ENCODE measurements at regions not wholly inside any gene's neighbourhood (a gene's known extent, or its start where the extent isn't known, plus 50 kb on each side); places are given as distances from the start of the nearest gene placed in this dataset.

DNA sequence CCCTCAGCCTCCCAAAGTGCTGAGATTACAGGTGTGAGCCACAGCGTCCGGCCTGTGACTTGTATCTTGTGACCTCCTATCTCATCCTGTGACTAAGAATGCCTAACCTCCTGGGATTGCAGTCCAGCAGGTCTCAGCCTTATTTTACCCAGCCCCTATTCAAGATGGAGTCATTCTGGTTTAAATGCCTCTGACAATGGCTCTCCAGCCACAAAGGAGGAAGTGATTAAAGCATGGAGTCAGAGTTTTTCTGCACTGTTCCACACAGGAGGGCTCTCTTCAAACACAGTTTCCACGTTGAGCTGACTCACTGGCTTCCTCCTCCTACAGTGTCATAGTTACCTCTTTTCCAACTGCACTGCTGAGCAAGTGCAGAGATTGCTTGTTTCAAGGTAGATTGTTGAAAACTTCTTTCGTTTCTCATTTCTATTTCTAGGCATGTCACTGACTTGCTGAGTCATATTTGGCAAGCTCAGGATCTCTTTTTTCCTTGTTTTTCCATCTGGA lies 383.8 kb downstream of the PCNX1 start:
- DNase-seq: peak in 2 of 5 experiments; percentile 8 to 28

DNA sequence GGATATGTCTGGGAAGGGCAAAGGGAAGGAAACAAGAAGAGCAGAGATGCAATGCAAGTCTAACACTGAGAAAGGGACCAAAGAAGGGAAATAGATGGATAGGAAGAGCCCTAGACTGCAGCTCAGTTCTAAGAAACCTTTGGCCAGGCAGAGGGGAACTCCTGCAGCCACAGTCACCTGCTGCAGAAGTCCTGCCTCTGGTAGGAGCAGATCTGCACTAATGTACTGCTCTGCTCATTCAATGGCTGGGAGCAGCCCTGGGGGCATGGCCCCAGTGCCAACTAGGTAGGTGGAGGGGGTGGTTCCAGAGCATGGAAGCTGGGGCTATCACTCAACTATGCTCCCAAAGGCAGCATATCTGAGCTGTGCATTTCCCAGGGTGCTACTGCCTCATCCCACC lies 388.9 kb downstream of the PCNX1 start:
- no peak for DNase-seq

DNA sequence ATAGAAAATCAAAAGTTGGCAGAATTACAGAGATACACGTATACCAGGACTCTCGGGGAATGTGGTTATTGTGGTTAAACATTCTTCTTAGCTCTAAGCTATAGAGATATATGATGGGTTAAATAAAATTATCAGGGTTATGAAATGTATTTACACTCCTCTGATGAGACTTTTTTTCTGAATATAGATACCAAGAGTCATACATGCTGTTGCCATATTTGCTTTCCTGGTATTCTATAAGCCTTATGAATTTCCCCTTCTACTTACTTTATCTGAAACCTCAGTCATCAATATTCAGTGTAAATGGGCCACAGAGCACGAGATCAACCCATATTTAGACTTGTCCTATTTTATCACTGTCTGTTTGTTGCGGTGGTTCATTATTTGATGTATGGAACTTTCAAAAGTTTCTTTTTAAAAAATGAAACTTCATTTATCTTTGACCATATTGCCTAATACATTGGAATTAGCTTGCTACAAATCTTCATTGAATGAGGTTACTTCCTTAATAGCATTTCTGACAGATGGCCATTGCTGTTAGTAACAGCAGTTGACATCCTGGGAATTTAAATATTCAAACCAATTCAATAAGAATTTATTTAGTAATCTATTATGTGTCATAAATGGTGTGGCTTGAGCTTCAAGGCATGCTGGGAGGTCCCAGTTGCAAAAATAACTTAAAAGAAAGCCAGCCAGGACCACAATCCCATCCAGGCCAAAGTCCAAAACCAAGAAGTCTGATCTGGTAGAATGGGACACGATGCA lies 393.5 kb downstream of the PCNX1 start:
- peak in 1 of 5 experiments; percentile 9 for DNase-seq

DNA sequence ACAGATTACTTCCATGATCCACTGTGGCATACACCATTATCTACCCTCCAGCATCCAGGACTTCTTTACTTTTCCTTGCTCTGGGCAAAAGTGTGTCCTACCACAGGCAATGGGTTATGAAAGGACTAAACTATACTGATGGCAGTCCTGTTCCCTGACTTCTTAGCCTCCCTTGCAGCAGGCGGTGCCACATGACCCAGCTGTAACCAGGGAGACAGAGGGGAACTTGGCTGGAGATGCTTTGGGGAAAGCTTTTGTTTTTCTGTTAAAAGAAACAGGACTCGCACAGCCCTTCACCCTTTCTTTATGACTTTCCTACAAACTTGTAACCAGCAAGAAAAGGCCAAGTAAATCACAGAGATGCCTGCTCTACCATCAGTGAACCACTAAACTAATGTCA lies 394.4 kb downstream of the PCNX1 start:
- no peak for DNase-seq

DNA sequence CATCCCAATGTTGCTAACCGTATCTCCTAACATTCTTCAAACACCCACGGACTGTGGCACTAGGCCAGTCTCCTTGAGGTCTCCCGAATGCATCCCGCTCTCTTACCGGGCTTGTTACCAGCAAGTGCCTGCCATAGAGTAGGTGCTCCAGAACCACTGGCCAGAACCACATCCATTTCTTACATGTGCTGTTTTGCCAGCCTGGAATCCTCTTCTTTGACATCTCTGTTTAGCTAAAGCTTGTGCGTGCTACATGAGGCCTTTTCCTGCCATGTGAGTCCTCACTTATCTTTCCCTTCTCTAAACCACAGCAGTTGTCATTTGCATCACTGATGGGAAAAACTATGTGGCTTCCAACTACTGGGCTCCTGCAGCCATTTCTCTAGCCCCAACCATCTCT lies 397.4 kb downstream of the PCNX1 start:
- DNase-seq: no peak

DNA sequence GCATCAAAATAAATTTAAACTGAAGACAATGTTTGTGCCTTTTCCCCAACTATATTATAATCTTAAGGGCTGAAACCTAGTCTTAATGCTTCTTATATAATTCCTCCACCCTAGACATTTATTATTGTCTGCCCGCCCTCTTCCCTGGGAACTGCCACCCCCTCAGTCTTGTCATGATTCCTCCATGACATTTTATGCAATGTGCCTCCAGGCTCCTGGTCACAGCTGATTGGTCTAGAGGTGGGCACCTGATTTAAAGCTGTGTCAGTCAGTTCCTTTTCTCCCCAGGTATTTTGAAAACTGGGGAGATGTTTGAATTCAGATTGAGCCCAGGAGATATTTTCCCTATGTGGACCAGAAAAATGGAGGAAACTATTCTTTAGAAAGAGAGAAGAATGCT lies 401.4 kb downstream of the PCNX1 start:
- DNase-seq: no peak

DNA sequence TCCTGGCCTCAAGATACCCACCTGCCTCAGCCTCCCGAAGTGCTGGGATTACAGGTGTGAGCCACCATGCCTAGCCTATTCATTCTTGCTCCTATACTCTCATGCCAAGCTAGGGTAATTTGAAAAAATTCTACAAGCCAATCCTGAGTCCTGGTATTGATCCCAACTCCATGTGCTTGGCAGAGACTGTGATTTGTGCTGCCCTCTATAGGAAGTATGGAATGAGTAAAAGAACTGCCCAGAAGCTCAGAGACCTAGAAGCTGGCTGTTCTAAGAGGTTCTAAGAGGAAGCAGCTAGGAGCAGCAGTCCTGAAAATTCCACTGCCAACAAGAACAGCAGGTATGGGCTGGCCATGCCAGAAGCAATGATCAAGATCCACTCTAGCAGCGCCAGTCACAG lies 402.5 kb downstream of the PCNX1 start:
- DNase-seq: no peak

DNA sequence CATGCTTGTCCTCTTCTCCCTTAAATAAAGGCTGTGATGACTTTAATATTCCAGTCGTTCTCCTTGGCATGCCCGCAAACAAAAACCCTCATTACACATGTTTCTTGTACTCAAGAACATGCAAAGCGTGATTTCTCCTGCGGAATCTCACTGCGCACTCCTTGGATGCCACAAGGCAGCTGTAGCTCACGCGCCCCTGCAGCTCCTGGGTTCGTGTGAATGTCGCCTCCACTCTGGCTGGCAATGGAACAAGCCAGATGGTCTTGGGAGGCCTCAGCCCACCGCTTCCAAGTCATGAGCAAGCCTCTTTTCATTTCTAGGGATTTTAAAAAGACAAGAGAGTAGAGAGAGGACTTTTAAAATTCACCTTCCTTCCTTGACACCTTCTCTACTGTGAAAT lies 403.8 kb downstream of the PCNX1 start:
- DNase-seq: no peak

DNA sequence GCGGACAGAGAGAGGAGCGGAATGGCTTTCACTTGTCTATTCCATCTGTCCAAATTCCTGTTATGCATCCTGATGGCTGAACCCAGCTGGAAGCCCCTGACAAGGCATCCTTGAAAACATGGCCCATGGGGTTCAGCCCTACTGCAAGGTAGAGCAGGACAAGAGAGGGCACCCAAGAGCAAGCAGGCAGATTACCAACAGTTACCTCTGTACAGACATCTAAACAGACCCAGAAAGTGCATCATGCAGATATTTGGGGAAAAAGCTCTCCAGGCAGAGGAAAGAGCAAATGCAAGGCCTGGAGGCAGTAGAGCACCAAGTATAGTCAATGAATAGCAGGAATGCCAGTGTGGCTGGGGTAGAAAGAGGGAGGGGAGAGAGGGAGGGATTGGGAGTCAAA lies 407.5 kb downstream of the PCNX1 start:
- no peak for DNase-seq

DNA sequence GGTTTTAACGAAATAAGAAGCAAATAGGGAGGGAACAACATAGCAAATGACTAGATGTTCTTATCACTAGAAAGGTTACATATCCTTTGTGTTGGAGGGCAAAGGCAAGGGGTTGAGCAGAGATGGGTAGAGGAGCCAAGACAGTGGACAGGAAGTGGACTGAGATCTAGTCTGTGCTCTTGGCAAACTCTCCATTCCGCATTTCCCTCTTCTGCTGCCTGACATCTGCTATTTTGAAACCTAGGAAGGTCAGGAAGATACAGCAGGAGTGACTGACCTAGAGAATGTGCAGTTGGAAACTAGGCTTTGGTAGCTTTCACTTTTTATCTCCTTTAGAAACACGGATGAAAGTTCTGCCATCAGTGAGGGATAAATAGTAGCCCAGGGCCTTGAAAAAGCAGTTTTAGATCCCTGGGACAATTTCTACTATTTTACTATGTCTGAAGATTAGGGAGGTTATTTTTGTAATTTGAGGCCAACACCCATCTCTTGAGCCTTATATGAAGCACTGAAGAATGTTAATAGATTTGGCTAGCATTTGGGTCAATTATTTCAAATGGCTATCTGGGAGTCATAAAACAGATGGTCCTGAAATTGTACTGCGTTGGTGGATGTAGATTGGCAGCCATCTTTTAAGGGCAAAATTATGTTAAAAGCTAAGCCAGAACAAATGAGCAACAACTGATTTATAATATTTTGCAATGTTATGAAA lies 410.3 kb downstream of the PCNX1 start:
- DNase-seq: no peak

DNA sequence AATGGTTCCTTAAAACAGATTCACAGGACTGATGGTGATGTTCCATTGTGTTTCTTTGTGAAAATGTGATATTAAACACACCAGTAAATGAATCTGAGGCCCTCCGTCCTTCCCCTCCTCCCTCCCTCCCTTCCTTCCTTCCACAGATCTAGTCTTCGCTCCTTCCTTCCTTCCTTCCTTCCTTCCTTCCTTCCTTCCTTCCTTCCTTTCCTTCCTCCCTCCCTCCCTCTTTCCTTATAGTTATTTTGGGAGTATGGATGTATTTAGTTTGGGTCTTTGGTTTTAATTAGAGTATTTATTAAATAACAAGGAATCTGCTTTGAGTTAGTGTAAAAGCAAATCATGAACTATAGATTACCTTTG lies 410.8 kb downstream of the PCNX1 start:
- no peak for DNase-seq

DNA sequence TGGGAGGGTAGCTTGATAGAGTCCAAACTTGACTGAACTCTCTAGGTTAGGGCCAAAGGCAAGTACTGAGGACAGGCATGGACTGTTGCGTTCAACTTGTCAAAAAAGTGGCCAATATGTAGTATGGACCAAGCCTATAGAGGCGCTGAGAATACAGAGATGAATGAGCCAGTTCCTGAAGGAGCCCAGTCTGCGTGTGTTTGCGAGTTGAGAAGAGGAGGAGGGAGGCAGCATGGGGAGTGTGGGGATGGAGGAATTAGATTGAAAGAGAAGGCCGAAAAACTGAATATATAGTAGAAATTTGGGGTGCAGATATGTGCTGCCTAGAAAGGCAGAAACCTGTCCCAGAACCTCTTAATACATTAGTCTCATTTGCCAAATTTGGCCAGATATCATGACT lies 412.4 kb downstream of the PCNX1 start:
- no peak for DNase-seq

DNA sequence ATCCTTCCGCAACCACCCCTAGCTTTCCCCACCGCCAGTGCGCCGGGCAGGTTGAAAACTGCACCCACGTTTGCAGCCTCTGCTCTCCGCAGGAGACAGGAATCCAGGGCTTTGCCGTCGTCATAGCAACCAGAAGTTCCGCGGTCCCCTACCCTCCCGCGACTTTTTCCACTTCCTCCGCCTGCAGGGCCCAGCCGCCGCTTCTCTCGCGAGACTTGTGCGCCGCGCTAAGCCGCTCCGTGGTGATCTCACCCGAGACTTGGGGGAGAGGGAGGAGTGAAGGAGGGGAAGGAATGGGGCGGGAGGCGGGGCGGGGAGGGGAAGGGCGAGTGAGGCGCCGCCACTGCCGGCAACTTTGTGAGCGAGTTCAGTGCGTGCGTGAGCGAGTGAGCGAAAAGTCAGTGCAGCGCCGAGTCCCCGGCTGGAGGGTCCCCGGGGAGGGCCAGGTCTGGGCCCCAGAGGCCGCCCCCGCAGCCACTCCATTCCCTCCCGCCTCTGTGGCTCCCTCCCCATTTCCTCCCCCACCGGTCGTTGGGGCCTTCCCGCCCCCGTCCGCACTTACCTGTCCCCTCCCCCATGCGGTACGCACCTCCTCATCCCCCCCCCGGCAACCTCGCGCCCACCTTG lies 413.0 kb downstream of the PCNX1 start, which contains the start of gene SIPA1L1:
Gene SIPA1L1 (plus strand): TSS at position 370 of the 627 bp plus-strand sequence.
- peak; percentile 95 to 100 (median 98) for DNase-seq

DNA sequence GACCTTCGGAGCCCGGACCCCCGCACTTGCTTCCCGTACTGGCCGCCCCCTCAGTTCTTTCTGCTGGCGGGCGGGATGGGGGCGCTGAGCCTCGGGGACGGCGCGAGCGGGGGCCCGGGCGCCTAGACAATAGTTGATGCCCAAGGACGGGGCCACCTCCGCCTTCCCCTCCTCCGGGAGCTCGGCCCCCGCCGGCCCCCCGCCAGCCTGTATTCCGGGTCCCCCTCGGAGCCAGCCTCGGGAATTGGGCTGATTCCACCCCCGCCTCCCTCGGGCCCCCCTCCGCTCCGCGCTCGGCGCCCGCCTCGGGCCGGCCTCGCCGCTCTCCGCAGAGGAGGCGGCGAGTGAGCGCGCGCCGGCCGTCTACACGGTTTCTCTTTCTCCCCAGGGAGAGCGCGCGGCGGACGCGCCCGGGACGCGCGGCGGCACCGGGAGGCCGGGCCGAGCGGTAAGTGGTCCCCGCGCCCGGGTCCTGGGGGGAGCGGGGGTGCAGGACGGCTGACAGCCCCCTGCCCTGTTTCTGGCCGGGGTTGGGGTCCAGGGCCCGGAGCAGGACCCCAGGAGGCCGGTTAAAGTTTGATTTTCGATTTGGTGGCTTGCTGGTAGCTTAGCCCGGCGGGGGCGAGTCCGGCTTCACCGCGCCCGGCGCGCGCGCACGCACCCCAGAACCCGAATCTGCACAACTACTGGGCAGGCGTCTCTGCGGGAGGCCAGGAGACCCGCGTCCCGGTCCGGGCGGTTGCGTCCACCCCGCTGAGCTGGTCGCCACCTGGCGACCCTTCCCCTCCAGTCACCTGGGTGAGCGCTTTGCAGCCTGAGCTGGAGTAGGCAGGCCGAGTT lies 413.7 kb downstream of the PCNX1 start:
- DNase-seq: peak; percentile 33 to 79 (median 46)

DNA sequence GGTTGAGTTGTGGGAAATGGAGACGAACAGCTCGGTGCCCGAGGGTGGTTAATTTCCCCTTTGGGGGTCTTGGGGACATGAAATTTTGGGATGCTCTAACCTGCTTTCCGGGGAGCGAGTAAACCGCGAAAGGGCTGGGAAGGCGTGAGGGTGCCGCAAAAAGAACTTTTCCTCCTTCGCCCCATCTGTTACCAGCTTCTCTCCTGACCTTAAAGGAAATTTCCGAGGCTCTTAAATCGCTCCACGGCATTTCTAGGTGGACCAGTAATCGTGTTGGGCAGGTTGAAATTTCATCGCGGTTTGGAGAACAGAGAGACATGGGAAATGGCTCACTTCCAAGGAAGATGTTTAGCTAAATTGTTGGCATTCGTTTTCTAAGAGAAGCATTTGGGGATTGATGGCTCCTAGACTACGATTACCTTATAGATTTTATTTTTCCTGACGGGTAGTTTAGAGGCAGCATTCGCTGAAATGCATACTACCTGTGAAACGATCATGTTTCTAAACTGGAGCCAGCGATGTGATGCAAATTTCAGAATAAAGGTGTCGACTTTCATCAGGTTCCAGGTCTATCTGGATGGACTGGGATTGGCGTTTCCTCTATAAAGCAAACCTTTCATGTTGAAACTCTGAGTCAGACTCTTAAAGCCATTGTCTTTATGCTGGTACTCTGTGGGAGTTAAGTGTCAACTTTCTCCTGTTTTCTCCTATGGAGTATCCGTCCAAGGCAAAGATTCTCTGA lies 414.5 kb downstream of the PCNX1 start:
- peak in 1 of 5 experiments; percentile 13 for DNase-seq

DNA sequence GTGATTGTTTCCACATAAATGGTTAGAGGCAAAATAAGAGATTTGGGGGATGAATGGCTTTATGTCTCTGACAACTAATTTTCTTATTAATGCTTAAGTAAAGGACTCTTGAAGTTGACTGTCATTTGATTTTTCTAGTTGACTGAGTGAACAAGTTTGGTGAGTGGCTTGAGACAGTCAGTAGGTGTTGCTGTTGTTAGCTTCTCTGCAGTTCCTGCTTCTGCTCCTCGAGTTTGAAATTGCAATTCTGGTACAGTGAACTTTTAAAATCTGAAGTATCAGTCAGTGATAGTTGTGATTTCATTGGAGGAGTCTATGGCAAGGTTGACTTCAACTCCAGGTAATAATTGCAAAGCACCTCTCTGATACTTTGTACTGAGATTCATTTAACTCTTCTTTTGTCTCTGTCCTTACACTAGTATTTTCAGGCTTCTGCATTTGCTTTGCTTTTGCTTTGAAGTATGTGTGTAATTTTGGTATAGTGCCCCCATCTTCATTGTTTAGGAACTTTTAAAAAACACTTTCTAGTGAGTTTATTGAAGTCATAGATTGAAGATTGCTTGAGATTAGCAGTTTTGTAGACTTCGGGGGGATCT lies 415.5 kb downstream of the PCNX1 start:
- DNase-seq: peak in 1 of 5 experiments; percentile 85

DNA sequence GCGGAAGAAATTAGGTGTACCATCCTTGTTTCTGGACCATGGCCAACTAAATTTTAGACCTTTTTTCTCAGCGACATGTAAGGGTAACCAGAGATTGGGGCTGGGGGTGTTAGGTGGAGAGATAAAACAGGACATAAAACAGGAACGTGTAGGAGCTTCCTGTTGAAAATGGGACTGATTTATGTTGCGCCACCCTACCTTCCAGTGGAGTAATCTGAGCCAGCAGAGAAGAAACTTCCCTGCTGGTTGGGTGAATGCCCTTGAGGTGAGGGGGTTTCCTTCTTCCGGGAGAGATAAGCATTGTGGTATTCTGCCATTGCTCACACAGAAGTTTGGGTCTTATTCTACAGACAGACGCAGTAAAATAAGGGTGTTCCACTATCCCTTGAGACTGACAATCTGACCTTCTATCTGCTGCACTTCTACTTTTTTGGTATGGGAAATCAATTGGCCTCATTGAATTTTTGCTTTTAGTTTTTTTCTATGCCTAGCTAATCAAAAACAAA lies 417.6 kb downstream of the PCNX1 start:
- peak in 3 of 5 experiments; percentile 36 to 83 (median 67) for DNase-seq

DNA sequence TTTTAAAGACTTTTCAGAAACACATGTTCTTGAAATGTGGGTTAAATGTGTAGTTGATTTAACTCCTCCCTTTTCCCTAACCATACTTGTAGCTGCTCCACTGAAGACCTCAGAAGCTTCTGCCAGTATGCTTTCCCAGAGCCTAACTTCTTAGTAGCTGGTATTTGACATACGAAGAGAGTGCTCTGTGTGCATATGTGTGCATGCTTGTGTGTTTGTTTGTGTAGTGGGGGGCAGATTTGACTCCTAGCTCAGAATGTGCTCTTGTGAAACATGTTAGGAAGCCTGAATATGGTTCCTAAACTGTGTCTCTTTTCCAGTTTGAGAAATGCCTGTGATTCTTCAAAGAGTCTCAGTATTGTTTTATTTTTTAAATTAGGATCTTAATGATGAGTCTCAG lies 420.4 kb downstream of the PCNX1 start:
- no peak for DNase-seq

DNA sequence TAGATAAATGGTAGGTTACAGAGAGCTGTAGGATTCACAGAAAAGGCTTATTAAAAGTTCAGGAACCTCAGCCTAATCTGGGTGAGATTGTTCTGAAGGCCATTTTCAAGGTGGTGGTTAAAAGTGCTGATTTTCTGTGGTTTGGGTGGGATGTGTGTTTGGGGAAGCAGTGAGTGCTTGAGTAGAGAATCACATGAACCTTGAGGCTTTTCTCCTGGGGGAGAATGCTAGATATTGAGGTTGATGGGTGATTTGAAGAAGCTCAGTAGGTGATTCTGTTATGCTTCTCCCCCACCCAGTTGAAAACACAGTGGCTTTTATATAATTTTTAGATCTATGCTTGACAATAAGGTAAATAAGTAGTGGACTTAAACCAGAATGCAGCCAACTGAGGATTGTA lies 420.9 kb downstream of the PCNX1 start:
- DNase-seq: peak in 1 of 5 experiments; percentile 54

DNA sequence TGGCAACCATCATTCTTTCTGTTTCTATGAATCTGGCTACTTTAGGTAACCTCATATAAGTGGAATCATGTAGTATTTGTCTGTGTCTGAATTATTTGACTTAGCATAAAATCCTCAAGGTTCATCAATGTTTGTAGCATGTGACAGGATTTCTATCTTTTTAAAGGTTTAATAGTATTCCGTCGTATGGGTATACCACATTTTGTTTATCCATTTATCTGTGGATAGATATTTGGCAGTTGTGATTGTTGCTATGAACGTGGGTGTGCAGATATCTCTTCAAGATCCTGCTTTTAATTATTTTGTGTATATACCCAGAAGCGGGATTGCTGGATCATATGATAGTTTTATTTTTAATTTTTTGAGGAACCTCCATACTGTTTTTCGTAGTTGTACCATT lies 421.7 kb downstream of the PCNX1 start:
- no peak for DNase-seq

DNA sequence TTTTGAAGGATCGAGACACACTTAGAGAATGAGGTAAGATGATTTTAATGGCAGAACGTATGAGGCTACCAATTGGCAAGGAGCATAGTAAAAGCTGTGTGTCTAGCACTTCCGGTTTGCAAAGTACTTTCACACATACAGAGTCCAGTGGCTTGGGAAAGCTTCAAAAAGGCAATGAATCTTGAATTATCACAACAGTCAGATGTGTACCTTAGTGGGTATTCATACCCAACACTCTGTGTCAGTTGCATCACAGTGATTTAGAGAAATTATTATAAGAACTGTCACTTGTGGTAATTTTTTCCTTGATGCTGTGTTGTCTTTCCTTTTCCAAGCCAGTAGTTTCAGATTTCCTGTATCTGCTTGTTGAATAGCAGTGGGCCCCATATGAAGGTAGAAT lies 424.1 kb downstream of the PCNX1 start:
- no peak for DNase-seq
